HEK293 (cell line): ENCODE measurements at regions not wholly inside any gene's neighbourhood (a gene's known extent, or its start where the extent isn't known, plus 50 kb on each side); places are given as distances from the start of the nearest gene placed in this dataset.

Experiments
- CTCF ChIA-PET: fragments of 350-600 bp; formaldehyde crosslinking; extraction: SDS; loops from one replicate; lab custom pipeline; 2021; ENCODE audit warnings: antibody characterized with exemption; lab: Yijun Ruan, JAX
- POLR2A ChIA-PET: fragments of 300-600 bp; formaldehyde crosslinking; extraction: SDS; loops from one replicate; lab custom pipeline; 2020; ENCODE audit warnings: antibody characterized with exemption, inconsistent platforms; lab: Yijun Ruan, JAX
- H3K27ac ChIP-seq: fragments of 200-500 bp; sonication (Bioruptor generic); 2 replicates; pipeline ENCODE4 v1.5.1; 2014; ENCODE audit warnings: low read depth, low read length, control low read depth, inconsistent platforms; ENCODE audit errors: extremely low read depth
- H3K36me3 ChIP-seq, 2 experiments: fragments of 200-500 bp in 1 of 2; sonication (Bioruptor generic) in 1 of 2; 1 replicate in 1 of 2; 2 replicates in 1 of 2; pipeline ENCODE4 v1.5.1; 2014 to 2017; ENCODE audit warnings: inconsistent platforms in 2 of 2, low read length in 2 of 2; ENCODE audit not compliant: control insufficient read depth in 2 of 2, insufficient read depth in 1 of 2
- H3K4me1 ChIP-seq: fragments of 200-500 bp; sonication (Bioruptor generic); 2 replicates; pipeline ENCODE4 v1.5.1; 2014; ENCODE audit warnings: mild to moderate bottlenecking, low read length, inconsistent platforms; ENCODE audit not compliant: control insufficient read depth, insufficient read depth
- H3K4me3 ChIP-seq: 2 replicates; pipeline ENCODE4 v1.5.1; 2011; ENCODE audit warnings: low read depth, mild to moderate bottlenecking, control low read depth, low read length, moderate library complexity
- H3K9me3 ChIP-seq: fragments of 200-500 bp; sonication (Bioruptor generic); 2 replicates; pipeline ENCODE4 v1.5.1; 2014; ENCODE audit warnings: low read depth, low read length, inconsistent platforms; ENCODE audit not compliant: control insufficient read depth, insufficient read depth
- HIC1 ChIP-seq: fragments of 450-650 bp; formaldehyde crosslinking; IDR thresholded peaks from 2 replicates; pipeline ENCODE4 v1.5.1; 2016; ENCODE audit warnings: missing biosample characterization, missing genetic modification characterization
- KLF1 ChIP-seq: fragments of 450-650 bp; formaldehyde crosslinking; IDR thresholded peaks from 2 replicates; pipeline ENCODE4 v1.5.1; 2016; ENCODE audit warnings: missing biosample characterization, missing genetic modification characterization
- ZNF132 ChIP-seq: fragments of 450-650 bp; formaldehyde crosslinking; IDR thresholded peaks from 2 replicates; pipeline ENCODE4 v1.5.1; 2017; ENCODE audit warnings: missing biosample characterization, missing genetic modification characterization, borderline replicate concordance
- ZNF214 ChIP-seq: fragments of 450-650 bp; formaldehyde crosslinking; IDR thresholded peaks from 2 replicates; pipeline ENCODE4 v1.5.1; 2017; ENCODE audit warnings: missing biosample characterization, mild to moderate bottlenecking, missing genetic modification characterization, borderline replicate concordance
- ZNF23 ChIP-seq: fragments of 450-650 bp; formaldehyde crosslinking; IDR thresholded peaks from 2 replicates; pipeline ENCODE4 v1.5.1; 2016; ENCODE audit warnings: missing biosample characterization, missing genetic modification characterization, borderline replicate concordance
- ZNF302 ChIP-seq: fragments of 450-650 bp; formaldehyde crosslinking; IDR thresholded peaks from 2 replicates; pipeline ENCODE4 v1.5.1; 2016; ENCODE audit warnings: missing biosample characterization, missing genetic modification characterization, low read depth
- ZNF341 ChIP-seq: fragments of 450-650 bp; formaldehyde crosslinking; IDR thresholded peaks from 2 replicates; pipeline ENCODE4; 2016; ENCODE audit warnings: low read depth, missing biosample characterization, missing genetic modification characterization
- ZNF37A ChIP-seq: fragments of 450-650 bp; IDR thresholded peaks from 2 replicates; pipeline ENCODE4 v1.5.1; 2018; ENCODE audit warnings: missing biosample characterization, missing genetic modification characterization
- ZNF391 ChIP-seq: fragments of 450-650 bp; formaldehyde crosslinking; IDR thresholded peaks from 2 replicates; pipeline ENCODE4 v1.5.1; 2016; ENCODE audit warnings: low read depth, missing biosample characterization, missing genetic modification characterization, borderline replicate concordance
- ZNF398 ChIP-seq: fragments of 450-650 bp; formaldehyde crosslinking; IDR thresholded peaks from 2 replicates; pipeline ENCODE4 v1.5.1; 2017; ENCODE audit warnings: missing biosample characterization, missing genetic modification characterization
- ZNF473 ChIP-seq: fragments of 450-650 bp; formaldehyde crosslinking; IDR thresholded peaks from 2 replicates; pipeline ENCODE4 v1.5.1; 2017; ENCODE audit warnings: missing biosample characterization, missing genetic modification characterization
- ZNF48 ChIP-seq: fragments of 450-650 bp; formaldehyde crosslinking; IDR thresholded peaks from 2 replicates; pipeline ENCODE4 v1.5.1; 2016; ENCODE audit warnings: missing biosample characterization, missing genetic modification characterization
- ZNF501 ChIP-seq: fragments of 450-650 bp; formaldehyde crosslinking; IDR thresholded peaks from 2 replicates; pipeline ENCODE4 v1.5.1; 2016; ENCODE audit warnings: missing biosample characterization, missing genetic modification characterization
- ZNF548 ChIP-seq: fragments of 450-650 bp; formaldehyde crosslinking; IDR thresholded peaks from 2 replicates; pipeline ENCODE4 v1.5.1; 2016; ENCODE audit warnings: missing biosample characterization, missing genetic modification characterization
- ZNF560 ChIP-seq: fragments of 450-650 bp; formaldehyde crosslinking; IDR thresholded peaks from 2 replicates; pipeline ENCODE4 v1.5.1; 2017; ENCODE audit warnings: missing biosample characterization, missing genetic modification characterization, borderline replicate concordance
- ZNF580 ChIP-seq: fragments of 450-650 bp; formaldehyde crosslinking; IDR thresholded peaks from 2 replicates; pipeline ENCODE4 v1.5.1; 2016; ENCODE audit warnings: missing biosample characterization, missing genetic modification characterization
- ZNF596 ChIP-seq: fragments of 450-650 bp; IDR thresholded peaks from 2 replicates; pipeline ENCODE4 v1.5.0; 2018; ENCODE audit warnings: missing biosample characterization, mild to moderate bottlenecking, missing genetic modification characterization, moderate library complexity
- ZNF610 ChIP-seq: fragments of 450-650 bp; formaldehyde crosslinking; IDR thresholded peaks from 2 replicates; pipeline ENCODE4 v1.5.1; 2016; ENCODE audit warnings: missing biosample characterization, missing genetic modification characterization, borderline replicate concordance
- ZNF777 ChIP-seq: fragments of 450-650 bp; formaldehyde crosslinking; IDR thresholded peaks from 2 replicates; pipeline ENCODE4 v1.5.1; 2017; ENCODE audit warnings: missing biosample characterization, missing genetic modification characterization, borderline replicate concordance
- ZSCAN16 ChIP-seq: fragments of 450-650 bp; formaldehyde crosslinking; IDR thresholded peaks from 2 replicates; pipeline ENCODE4 v1.5.1; 2016; ENCODE audit warnings: missing biosample characterization, missing genetic modification characterization
- TF ChIP-seq, protein P1 (sequence below): fragments of 450-650 bp; formaldehyde crosslinking; IDR thresholded peaks from 2 replicates; pipeline ENCODE4 v1.5.1; 2016; ENCODE audit warnings: missing biosample characterization, missing genetic modification characterization
- TF ChIP-seq, protein P2 (sequence below): fragments of 450-650 bp; formaldehyde crosslinking; IDR thresholded peaks from 2 replicates; pipeline ENCODE4 v1.5.1; 2016; ENCODE audit warnings: missing biosample characterization, missing genetic modification characterization
- TF ChIP-seq, protein P3 (sequence below): fragments of 450-650 bp; formaldehyde crosslinking; IDR thresholded peaks from 2 replicates; pipeline ENCODE4 v1.5.1; 2016; ENCODE audit warnings: missing biosample characterization, missing genetic modification characterization

- Histone ChIP-seq H3K4me1 (no peaks in the 10 kb centered on the region), H3K27ac (no peak overlapping the region), H3K9me3 (no peaks in the 10 kb centered on the region), H3K4me3 (no peak overlapping the region), H3K36me3 (no peaks in the 10 kb centered on the region)
- ChIA-PET CTCF (interaction anchor here (0.7 kb wide), 1 partner anchor 29 kb away, joined by 3 read pairs; no protein-coding TSS in a partner anchor), POLR2A (no interaction called here)
- TF ChIP-seq ZNF391 (tag by site-specific recombination): no peak
- TF ChIP-seq ZNF23 (tag by site-specific recombination): no peak
- no peak for TF ChIP-seq KLF1 (tag by site-specific recombination)
- TF ChIP-seq ZNF777 (tag by site-specific recombination): no peak
- no peak for TF ChIP-seq ZNF48 (tag by site-specific recombination)
- TF ChIP-seq ZNF37A (tag by site-specific recombination): no peak
- no peak for TF ChIP-seq ZSCAN16 (tag by site-specific recombination)
- TF ChIP-seq HIC1 (tag by site-specific recombination): no peak
- TF ChIP-seq ZNF132: no peak
- TF ChIP-seq ZNF214: no peak
- no peak for TF ChIP-seq ZNF596
- no peak for TF ChIP-seq ZNF398 (tag by site-specific recombination)
- no peak for TF ChIP-seq ZNF341 (tag by site-specific recombination)
Measured at GRCh38 chr9:126154869-126155268, 171.8 kb upstream of the MVB12B start.

DNA sequence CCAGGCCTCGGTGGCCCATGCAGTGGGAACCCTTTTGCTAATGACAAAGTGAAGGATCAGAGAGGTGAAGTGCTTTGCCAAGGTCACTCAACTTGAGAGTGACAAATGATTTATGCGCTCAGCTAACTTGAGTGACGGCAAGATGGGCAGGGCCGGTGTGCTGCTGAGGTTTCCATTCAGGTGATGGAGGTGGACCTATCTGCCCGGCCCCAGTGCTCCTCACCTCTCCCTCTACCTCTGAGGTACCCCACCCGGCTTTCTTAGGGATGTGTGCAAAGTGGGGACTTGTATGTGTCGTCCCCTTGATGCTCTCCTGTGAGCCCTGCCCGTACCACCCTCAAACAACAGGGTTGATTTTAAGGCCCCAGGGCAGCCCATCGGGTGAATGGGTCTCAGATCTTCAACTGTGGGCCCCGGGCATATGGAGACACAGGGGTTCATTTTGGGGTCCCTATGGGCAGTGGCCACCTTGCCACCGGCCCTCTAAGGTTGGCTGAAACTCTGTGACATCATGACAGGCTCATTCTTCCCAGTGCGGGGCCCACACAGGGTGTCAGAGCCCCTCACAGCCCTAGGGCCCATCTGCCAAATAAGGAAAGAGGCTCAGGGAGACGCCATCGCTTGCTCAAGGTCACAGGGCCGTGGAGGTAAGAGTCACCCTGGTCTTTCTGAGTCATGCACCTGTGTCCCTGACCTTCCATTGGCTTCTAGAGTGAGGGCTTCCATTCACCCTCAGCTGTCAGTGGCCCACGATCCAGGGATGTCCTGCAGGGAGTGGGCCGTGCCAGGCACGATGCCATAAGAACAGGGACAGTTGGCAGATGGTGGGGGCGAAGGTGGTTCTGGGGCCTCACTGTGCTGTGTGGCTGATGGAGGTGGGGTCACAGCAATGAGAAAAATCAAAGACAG, 170.6 kb upstream of the MVB12B start:
- TF ChIP-seq ZNF580 (tag by site-specific recombination) (no peak), ZNF610 (tag by site-specific recombination) (no peak), ZNF473 (tag by site-specific recombination) (no peak), ZNF302 (tag by site-specific recombination) (no peak), ZNF560 (tag by site-specific recombination) (no peak), ZNF548 (tag by site-specific recombination) (no peak), ZNF501 (tag by site-specific recombination) (no peak)
- TF ChIP-seq, protein P1, sequence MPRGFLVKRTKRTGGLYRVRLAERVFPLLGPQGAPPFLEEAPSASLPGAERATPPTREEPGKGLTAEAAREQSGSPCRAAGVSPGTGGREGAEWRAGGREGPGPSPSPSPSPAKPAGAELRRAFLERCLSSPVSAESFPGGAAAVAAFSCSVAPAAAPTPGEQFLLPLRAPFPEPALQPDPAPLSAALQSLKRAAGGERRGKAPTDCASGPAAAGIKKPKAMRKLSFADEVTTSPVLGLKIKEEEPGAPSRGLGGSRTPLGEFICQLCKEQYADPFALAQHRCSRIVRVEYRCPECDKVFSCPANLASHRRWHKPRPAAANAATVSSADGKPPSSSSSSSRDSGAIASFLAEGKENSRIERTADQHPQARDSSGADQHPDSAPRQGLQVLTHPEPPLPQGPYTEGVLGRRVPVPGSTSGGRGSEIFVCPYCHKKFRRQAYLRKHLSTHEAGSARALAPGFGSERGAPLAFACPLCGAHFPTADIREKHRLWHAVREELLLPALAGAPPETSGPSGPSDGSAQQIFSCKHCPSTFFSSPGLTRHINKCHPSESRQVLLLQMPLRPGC (tag by site-specific recombination): no peak
- TF ChIP-seq, protein P2, sequence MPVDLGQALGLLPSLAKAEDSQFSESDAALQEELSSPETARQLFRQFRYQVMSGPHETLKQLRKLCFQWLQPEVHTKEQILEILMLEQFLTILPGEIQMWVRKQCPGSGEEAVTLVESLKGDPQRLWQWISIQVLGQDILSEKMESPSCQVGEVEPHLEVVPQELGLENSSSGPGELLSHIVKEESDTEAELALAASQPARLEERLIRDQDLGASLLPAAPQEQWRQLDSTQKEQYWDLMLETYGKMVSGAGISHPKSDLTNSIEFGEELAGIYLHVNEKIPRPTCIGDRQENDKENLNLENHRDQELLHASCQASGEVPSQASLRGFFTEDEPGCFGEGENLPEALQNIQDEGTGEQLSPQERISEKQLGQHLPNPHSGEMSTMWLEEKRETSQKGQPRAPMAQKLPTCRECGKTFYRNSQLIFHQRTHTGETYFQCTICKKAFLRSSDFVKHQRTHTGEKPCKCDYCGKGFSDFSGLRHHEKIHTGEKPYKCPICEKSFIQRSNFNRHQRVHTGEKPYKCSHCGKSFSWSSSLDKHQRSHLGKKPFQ: no peak
- TF ChIP-seq, protein P3, sequence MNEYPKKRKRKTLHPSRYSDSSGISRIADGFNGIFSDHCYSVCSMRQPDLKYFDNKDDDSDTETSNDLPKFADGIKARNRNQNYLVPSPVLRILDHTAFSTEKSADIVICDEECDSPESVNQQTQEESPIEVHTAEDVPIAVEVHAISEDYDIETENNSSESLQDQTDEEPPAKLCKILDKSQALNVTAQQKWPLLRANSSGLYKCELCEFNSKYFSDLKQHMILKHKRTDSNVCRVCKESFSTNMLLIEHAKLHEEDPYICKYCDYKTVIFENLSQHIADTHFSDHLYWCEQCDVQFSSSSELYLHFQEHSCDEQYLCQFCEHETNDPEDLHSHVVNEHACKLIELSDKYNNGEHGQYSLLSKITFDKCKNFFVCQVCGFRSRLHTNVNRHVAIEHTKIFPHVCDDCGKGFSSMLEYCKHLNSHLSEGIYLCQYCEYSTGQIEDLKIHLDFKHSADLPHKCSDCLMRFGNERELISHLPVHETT (tag by site-specific recombination): no peak
- Histone ChIP-seq H3K27ac (no peak overlapping the region), H3K4me1 (no peaks in the 10 kb centered on the region), H3K4me3 (no peak overlapping the region), H3K36me3 (no peaks in the 10 kb centered on the region), H3K9me3 (no peaks in the 10 kb centered on the region)
- CTCF ChIA-PET: no interaction called here
- POLR2A ChIA-PET: no interaction called here
